ENCODE measurements at regions not wholly inside any gene's neighbourhood (a gene's known extent, or its start where the extent isn't known, plus 50 kb on each side); places are given as distances from the start of the nearest gene placed in this dataset.

GRCh38 chr13:34144142-34144541, 326.2 kb downstream of the RFC3 start:
- POLR2A ChIA-PET = no interaction called here
- CTCF ChIA-PET = no interaction called here
- H3K9me3 ChIP-seq (ENCODE audit: control insufficient read depth, insufficient read depth, low read depth, low read length) = no peaks in the 10 kb centered on the region
- no peaks in the 10 kb centered on the region for H3K36me3 ChIP-seq (ENCODE audit: control insufficient read depth in 2 of 2, insufficient read depth in 1 of 2, low read length in 2 of 2)
- TF ChIP-seq ATF2 (tag by site-specific recombination; IDR thresholded peaks at IDR 0.05; ENCODE audit: low read depth) (no peak), ZNF211 (tag by site-specific recombination; IDR thresholded peaks at IDR 0.05; ENCODE audit: low read depth) (no peak), MEIS1 (CRISPR knock-in tag; IDR thresholded peaks at IDR 0.05; ENCODE audit: borderline replicate concordance) (no peak), OSR2 (tag by site-specific recombination; IDR thresholded peaks at IDR 0.05) (no peak), ZXDB (tag by site-specific recombination; IDR thresholded peaks at IDR 0.05) (no peak), ZEB2 (tag by site-specific recombination; IDR thresholded peaks at IDR 0.05) (no peak), ZNF658 (tag by site-specific recombination; IDR thresholded peaks at IDR 0.05) (no peak), ZNF112 (tag by site-specific recombination; IDR thresholded peaks at IDR 0.05) (no peak), ZNF23 (tag by site-specific recombination; IDR thresholded peaks at IDR 0.05; ENCODE audit: borderline replicate concordance) (no peak), ZNF624 (tag by site-specific recombination; IDR thresholded peaks at IDR 0.05) (no peak), SP2 (tag by site-specific recombination; IDR thresholded peaks at IDR 0.05) (no peak), ZNF600 (tag by site-specific recombination; IDR thresholded peaks at IDR 0.05) (no peak), ZSCAN30 (tag by site-specific recombination; IDR thresholded peaks at IDR 0.05) (no peak), ZSCAN16 (tag by site-specific recombination; IDR thresholded peaks at IDR 0.05) (no peak), PATZ1 (tag by site-specific recombination; IDR thresholded peaks at IDR 0.05) (no peak), HIC1 (tag by site-specific recombination; IDR thresholded peaks at IDR 0.05) (no peak), ZNF768 (tag by site-specific recombination; IDR thresholded peaks at IDR 0.05) (no peak)
- H3K4me1 ChIP-seq (ENCODE audit: control insufficient read depth, insufficient read depth, low read length) = no peaks in the 10 kb centered on the region
- H3K27ac ChIP-seq (ENCODE audit: extremely low read depth, low read depth, low read length) = no peak overlapping the region
- H3K4me3 ChIP-seq (ENCODE audit: low read depth, low read length) = no peak overlapping the region

GRCh38 chr13:34145061-34145460, 327.1 kb downstream of the RFC3 start:
- CTCF ChIA-PET = no interaction called here
- POLR2A ChIA-PET = no interaction called here

More at GRCh38 chr13:34145061-34145460, 327.1 kb downstream of the RFC3 start:
- Histone ChIP-seq H3K9me3 (ENCODE audit: control insufficient read depth, insufficient read depth, low read depth, low read length) (no peaks in the 10 kb centered on the region), H3K27ac (ENCODE audit: extremely low read depth, low read depth, low read length) (no peak overlapping the region), H3K36me3 (ENCODE audit: control insufficient read depth in 2 of 2, insufficient read depth in 1 of 2, low read length in 2 of 2) (no peaks in the 10 kb centered on the region), H3K4me1 (ENCODE audit: control insufficient read depth, insufficient read depth, low read length) (no peaks in the 10 kb centered on the region), H3K4me3 (ENCODE audit: low read depth, low read length) (no peak overlapping the region)
- TF ChIP-seq ZNF16 (tag by site-specific recombination; IDR thresholded peaks at IDR 0.05; ENCODE audit: low read depth) (no peak), ZNF18 (tag by site-specific recombination; IDR thresholded peaks at IDR 0.05) (no peak), ZNF580 (tag by site-specific recombination; IDR thresholded peaks at IDR 0.05) (no peak), PRDM6 (tag by site-specific recombination; IDR thresholded peaks at IDR 0.05) (no peak), SCRT1 (tag by site-specific recombination; IDR thresholded peaks at IDR 0.05; ENCODE audit: borderline replicate concordance) (no peak), FEZF1 (tag by site-specific recombination; IDR thresholded peaks at IDR 0.05) (no peak)
